GM18870 (cell line): ENCODE measurements at regions not wholly inside any gene's neighbourhood (a gene's known extent, or its start where the extent isn't known, plus 50 kb on each side); places are given as distances from the start of the nearest gene placed in this dataset.
"Not testable (repeated sequence)": the region's sequence is repeated elsewhere in the genome, so short reads cannot be mapped to it uniquely, and the experiment has no call there.

ENCODE experiments used
- ATAC-seq: cut with Tn5 transposase; IDR thresholded peaks from one replicate; pipeline ENCODE4 v1.9.1; 2021; ENCODE audit warnings: moderate library complexity; ENCODE audit not compliant: unreplicated experiment

- no peak for ATAC-seq
These were observed 941.7 kb downstream of the LRFN5 start for GRCh38 chr14:42548349-42548748.

GRCh38 chr14:42545636-42546035, 939.0 kb downstream of the LRFN5 start:
- no peak for ATAC-seq

- ATAC-seq: no peak
These were observed 934.9 kb downstream of the LRFN5 start for GRCh38 chr14:42541535-42542001.

GRCh38 chr14:42535397-42535796, 928.7 kb downstream of the LRFN5 start:
- ATAC-seq: no peak

- ATAC-seq: no peak
These were observed 926.8 kb downstream of the LRFN5 start for GRCh38 chr14:42533476-42533875.

GRCh38 chr14:42532194-42532593, 925.5 kb downstream of the LRFN5 start:
- no peak for ATAC-seq

- no peak for ATAC-seq
These were observed 920.5 kb downstream of the LRFN5 start for GRCh38 chr14:42527141-42527540.

- peak; percentile 98 for ATAC-seq
These were observed 917.0 kb downstream of the LRFN5 start for GRCh38 chr14:42523666-42524065.

- ATAC-seq: no peak
These were observed 911.3 kb downstream of the LRFN5 start for GRCh38 chr14:42517806-42518500.

GRCh38 chr14:42513837-42514236, 907.2 kb downstream of the LRFN5 start:
- no peak for ATAC-seq

GRCh38 chr14:42510071-42510470, 903.4 kb downstream of the LRFN5 start:
- ATAC-seq: no peak

- ATAC-seq: no peak
These were observed 901.7 kb downstream of the LRFN5 start for GRCh38 chr14:42508209-42508946.

GRCh38 chr14:42504433-42504832, 897.8 kb downstream of the LRFN5 start:
- ATAC-seq: no peak

GRCh38 chr14:42499137-42499536, 892.5 kb downstream of the LRFN5 start:
- no peak for ATAC-seq

- no peak for ATAC-seq
These were observed 883.9 kb downstream of the LRFN5 start for GRCh38 chr14:42490536-42490935.

- no peak for ATAC-seq
These were observed 882.3 kb downstream of the LRFN5 start for GRCh38 chr14:42488965-42489364.

GRCh38 chr14:42482345-42482971, 875.8 kb downstream of the LRFN5 start:
- ATAC-seq: not testable (repeated sequence)

GRCh38 chr14:42481714-42482113, 875.0 kb downstream of the LRFN5 start:
- ATAC-seq: not testable (repeated sequence)

GRCh38 chr14:42480255-42480654, 873.6 kb downstream of the LRFN5 start:
- no peak for ATAC-seq

GRCh38 chr14:42475289-42475688, 868.6 kb downstream of the LRFN5 start:
- ATAC-seq: no peak

- no peak for ATAC-seq
These were observed 863.7 kb downstream of the LRFN5 start for GRCh38 chr14:42470427-42470719.
